ENCODE measurements at regions not wholly inside any gene's neighbourhood (a gene's known extent, or its start where the extent isn't known, plus 50 kb on each side); places are given as distances from the start of the nearest gene placed in this dataset.

GRCh38 chr16:54722210-54722676 lies 208.4 kb upstream of the IRX5 start:
- DNase-seq = no peak

DNA sequence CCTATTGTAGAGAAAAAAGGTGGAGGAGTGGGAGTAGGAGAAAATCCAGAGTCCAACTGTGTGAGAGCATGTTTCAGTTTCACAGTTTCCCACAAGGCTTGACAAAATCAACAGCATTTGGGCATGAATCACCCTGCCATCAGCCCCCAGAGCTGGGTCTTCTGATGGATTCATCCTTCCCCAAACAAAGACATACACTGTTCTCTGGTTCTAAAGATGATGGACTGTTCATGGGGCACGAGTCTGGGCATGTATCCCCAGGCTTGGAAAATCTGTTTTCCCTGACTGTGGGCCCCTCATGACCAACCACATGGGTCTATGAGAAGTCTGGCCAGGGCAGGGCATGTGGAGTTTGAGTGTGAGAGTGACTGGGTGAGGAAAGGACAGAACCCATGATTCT lies 210.4 kb upstream of the IRX5 start:
- DNase-seq = no peak

DNA sequence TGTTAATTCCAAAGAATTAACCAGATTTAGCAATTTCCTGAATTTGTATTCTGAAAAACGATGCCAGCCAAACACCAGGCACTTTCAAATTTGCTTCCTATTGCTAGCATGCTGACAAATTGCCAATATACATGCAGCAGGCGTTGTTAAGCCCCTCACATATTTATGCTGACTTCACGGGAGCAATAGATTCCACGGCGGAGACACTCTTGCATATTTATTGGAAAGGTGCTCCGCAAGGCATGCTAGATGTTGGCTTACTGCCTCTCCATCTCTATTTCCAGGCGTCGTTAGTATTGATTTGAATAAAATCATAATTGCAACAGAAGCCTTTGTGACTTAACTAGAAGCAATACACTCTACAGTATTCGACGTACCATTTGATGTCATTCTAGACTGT lies 211.0 kb upstream of the IRX5 start:
- no peak for DNase-seq

GRCh38 chr16:54718376-54718775 lies 212.3 kb upstream of the IRX5 start:
- DNase-seq = no peak

DNA sequence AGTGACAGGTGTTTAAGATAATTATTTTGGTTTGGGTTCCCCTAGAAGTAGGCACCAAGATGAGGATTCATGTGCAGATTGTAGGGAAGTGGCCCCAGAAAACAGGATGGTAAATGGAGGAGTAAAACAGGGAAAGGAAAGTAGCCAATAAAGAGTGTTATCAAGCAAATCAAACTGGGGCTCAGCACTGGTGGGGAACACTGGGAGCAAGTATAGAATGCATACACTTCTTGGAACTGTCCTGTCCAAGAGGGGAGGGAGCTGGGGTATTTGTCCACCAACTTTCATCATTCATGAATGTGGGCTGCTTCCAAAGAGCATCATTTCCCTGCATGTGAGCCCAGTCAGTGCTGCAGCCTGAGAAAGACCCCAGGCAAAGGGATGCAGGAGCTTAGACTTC lies 215.7 kb upstream of the IRX5 start:
- DNase-seq = no peak

GRCh38 chr16:54712866-54713265 lies 217.8 kb upstream of the IRX5 start:
- DNase-seq = no peak

DNA sequence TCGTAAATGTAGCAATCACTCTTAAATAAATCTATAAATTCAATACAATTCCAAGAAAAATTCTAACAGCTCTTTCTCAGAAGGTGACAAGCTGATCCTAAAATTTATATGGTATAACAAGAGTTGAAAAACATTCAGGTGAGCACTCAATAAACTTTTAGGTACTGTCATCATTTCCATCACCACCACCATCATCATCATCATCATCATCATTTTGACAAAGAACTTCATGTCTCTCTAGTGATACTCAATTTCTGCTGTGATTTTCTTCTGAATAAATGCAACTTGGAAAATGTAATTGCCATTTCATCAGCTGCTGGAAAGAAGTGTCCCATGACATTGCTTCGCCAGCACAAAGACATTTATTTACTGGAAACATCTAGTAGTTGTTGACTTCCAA lies 222.9 kb upstream of the IRX5 start:
- no peak for DNase-seq

DNA sequence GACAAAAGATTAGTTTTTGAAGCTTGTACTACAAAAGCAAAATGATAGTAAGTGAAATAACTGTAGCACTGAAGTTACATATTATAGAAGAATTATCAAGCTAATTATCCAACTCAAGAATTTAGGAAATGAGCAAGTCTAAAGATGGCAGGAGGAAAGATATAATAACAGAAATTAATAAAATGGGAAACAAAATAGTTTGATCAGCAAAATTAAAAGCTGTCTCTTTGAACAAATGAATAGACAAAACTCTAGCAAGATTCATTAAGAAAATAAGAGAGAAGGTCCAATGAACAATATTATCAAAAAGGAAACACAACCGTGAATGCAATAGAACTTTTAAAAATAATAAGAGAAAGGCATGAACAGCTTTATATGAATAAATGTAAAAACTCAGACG lies 224.3 kb upstream of the IRX5 start:
- no peak for DNase-seq

- DNase-seq = no peak
Observed at GRCh38 chr16:54703339-54703738, 227.3 kb upstream of the IRX5 start.

- no peak for DNase-seq
Observed at GRCh38 chr16:54699656-54700055, 231.0 kb upstream of the IRX5 start.

GRCh38 chr16:54697677-54698076 lies 233.0 kb upstream of the IRX5 start:
- no peak for DNase-seq

DNA sequence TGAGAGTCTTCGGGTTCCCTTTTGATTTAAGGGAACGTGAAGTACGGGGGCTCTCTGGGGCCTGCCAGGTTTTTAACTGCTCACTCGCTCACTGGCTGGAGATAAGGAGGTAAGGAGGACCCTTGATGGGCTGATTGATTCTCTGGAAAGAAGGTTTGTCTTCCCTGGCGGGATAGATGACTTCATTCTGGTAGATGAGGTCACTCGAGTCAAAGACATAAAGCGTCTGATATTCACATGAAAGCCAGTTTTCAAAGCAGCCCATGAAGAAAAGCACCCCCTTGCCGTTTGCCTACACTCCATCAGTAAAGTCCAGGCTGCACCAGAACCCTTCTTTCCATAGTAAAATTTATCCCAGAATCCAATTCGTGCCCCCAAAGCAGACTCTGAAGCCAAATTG lies 233.7 kb upstream of the IRX5 start:
- no peak for DNase-seq

DNA sequence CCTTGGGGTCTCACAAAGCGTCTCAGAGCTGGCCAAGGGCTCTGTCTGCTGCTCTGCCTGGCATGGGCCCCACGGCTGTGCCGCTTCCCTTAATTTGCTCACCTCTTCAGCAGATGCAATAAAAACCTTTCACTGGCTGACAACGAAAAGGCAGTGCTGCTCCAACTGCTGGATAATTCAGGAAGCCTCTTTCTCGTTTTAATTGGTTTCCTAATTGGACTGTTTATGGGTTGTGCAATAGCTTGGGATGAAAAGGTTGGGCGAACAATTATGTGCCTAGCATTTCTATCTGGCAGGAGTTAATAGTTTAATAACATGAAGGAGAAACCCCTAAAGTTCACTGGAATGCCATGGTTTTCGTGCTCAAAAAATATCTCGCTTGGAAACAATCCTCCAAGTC lies 234.1 kb upstream of the IRX5 start:
- DNase-seq = no peak

GRCh38 chr16:54694651-54695050 lies 236.0 kb upstream of the IRX5 start:
- no peak for DNase-seq

- no peak for DNase-seq
Observed at GRCh38 chr16:54693864-54694263, 236.8 kb upstream of the IRX5 start.

- no peak for DNase-seq
Observed at GRCh38 chr16:54690710-54691109, 240.0 kb upstream of the IRX5 start.

GRCh38 chr16:54690306-54690705 lies 240.4 kb upstream of the IRX5 start:
- no peak for DNase-seq

DNA sequence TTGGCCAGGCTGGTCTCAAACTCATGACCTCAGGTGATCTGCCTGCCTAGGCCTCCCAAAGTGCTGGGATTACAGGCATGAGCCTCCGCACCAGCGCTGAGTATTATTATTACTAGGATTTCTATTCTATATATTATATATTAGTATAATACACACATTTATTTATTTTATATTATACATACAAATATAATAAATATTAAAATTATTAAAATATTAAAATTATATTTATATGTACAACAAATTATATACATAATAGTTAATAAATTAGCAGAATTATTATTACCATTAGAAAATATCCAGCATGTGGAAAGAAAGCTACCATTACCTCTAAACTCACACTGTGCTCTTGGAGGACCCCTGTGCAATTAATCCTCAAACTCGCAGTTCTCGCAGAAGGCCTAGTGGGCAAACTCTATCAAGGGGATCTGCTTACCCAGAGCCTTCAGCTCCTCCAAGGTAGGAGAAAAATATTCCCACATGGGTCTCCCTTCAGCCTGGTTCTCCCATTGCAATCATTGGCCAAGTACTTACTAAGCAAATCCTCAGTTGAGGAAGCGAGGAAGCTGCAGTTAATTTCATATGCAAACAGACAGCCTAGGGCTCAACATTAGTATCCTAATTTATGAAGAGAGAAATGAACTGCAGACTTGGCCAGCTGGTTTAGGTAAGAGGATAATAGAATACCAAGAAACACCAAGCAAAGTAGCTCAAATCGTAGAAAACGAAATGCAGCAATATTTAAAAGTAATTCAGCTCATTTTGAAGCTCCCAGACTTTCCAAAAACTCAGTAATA lies 241.4 kb upstream of the IRX5 start:
- no peak for DNase-seq

- no peak for DNase-seq
Observed at GRCh38 chr16:54688339-54688738, 242.3 kb upstream of the IRX5 start.

DNA sequence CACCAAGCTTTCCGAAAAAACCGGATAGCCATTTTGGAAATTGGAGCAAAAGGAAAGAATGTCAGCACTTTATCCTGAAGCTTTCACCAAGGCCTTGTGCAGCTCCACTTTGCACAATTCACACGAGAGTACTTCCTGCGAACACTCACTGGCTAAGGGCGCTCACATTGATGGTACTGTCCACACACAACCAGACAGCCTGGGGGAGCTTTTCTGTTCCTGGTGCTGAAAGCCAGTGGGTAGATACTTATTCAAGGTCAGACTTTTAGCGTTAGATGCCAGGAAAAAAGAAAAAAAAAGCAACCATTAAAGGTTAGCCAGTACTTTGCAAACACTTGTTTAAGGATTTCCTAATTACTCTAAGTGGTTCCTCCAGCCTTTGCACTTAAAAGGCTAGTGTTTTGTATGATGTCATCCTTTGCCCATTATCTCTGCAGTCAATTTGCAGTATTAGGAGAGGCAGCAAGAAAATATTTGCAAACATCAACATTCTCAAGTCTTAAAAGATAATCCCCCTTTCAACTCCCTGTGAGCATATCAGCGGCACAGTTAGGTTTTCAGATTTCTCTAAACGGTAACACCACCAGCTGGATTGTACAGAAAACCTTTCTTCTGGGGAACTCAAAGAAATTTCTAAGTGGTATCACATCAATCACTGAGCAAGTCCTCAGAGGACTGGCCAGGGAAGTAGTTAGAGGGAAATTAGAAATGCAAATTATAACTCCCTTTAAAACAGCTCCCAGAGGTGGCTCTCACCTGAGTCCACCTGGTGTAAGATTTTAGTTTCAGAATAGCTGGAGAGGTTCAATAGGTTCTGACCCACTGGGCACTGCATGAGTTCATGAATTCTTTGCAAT lies 243.4 kb upstream of the IRX5 start:
- no peak for DNase-seq

DNA sequence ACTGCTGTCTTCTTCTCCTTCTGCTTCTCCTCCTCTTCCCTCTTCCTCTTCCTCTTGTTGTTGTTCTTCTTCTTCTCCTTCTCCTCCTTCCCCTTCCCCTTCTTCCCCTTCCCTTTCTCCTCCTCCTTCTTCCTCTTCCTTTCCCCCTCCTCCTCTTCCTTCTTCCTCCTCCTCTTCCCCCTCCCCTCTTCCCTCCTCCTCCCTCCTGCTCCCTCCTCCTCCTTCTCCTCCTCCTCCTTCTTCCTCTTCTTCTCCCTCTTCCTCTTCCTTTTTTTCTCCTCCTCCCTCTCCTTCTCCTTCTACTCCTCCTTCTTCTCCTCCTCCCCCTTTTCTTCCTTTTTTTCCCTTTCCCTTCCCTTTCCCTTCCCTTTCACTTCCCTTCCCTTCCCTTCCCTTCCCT lies 245.0 kb upstream of the IRX5 start:
- no peak for DNase-seq

- DNase-seq = no peak
Observed at GRCh38 chr16:54679531-54679930, 251.1 kb upstream of the IRX5 start.

DNA sequence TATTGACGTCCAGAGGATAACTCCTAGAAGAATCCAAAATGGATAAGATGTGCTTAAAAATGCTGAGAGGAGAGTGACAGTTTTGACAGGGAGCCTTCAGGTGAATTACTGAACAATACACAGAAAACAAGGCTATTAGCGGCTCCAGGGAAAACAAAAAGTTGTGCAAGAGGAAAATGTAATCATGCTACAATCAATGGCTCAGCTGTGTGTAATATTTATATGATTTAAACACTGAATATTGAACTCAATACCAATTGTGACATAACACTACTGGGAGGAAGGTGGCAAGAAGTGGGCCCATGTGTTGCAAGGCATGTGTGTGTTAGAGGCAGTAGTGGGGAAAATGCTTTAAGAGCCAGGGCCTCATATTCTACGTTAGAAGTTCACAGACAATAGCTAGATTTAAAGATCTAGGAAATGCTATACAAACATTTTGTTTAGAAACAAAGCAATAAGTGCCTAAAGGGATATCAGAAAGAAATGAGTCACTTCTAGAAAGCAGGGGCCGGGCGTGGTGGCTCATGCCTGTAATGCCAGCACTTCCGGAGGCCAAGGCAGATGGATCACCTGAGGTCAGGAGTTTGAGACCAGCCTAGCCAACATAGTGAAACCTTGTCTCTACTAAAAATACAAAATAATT lies 253.2 kb upstream of the IRX5 start:
- DNase-seq = no peak

GRCh38 chr16:54673313-54673712 lies 257.4 kb upstream of the IRX5 start:
- DNase-seq = no peak

Measured in NCI-H2081 (cell line).